T-helper 17 cell (primary cell): ENCODE measurements at regions not wholly inside any gene's neighbourhood (a gene's known extent, or its start where the extent isn't known, plus 50 kb on each side); places are given as distances from the start of the nearest gene placed in this dataset.

ENCODE experiments used
- ATAC-seq: fragments of 150-1000 bp; cut with Tn5 transposase; 2 replicates; pipeline ENCODE4 v1.10.0; 2021; ENCODE audit warnings: mild to moderate bottlenecking, moderate library complexity
- DNase-seq, 3 donors: peaks; one replicate each; pipeline versions ENCODE4 v3.0.0 to v3.0.0-alpha.2; 2020 to 2021
- H3K9me3 ChIP-seq: one replicate; pipeline ENCODE4 v1.7.0; 2013; ENCODE audit warnings: low read length, mild to moderate bottlenecking; ENCODE audit not compliant: control insufficient read depth, poor library complexity, severe bottlenecking
- H3K27ac Mint-ChIP-seq: one replicate; pipeline ENCODE4 v1.8.0; 2022; ENCODE audit warnings: mild to moderate bottlenecking, moderate library complexity, mixed read lengths
- H3K27me3 Mint-ChIP-seq: one replicate; pipeline ENCODE4 v1.8.0; 2022; ENCODE audit warnings: mixed read lengths
- H3K36me3 Mint-ChIP-seq: one replicate; pipeline ENCODE4 v1.8.0; 2022; ENCODE audit warnings: low read depth, mixed read lengths
- H3K4me1 Mint-ChIP-seq: one replicate; pipeline ENCODE4 v1.8.0; 2022; ENCODE audit warnings: mild to moderate bottlenecking, mixed read lengths
- H3K4me3 Mint-ChIP-seq: one replicate; pipeline ENCODE4 v1.8.0; 2022; ENCODE audit warnings: mild to moderate bottlenecking, moderate library complexity, mixed read lengths

DNA sequence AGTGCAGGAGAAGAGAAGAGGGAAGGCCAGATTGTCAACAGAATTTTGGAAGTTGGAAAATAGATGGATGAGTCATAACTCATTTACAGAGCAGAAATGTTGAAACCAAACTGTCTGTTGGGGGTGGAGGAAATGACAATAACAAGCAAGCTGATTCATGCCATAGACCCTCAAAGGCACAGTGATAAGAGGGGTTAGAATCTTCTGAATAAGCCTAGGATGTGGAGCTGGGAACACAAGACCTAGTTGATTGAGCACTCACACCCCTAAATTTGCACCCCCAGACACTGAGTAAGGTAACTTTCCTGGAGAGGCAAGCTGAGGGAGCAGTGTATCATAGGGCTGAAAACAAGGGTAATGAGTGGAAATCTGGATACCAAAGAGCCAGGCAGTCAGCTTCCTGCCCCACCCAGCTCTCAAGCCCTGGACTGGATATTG is 141.4 kb downstream of the SCG2 start:
- Mint-ChIP-seq H3K4me1 (no peaks in the 10 kb centered on the region), H3K36me3 (no peaks in the 10 kb centered on the region), H3K27ac (no peak overlapping the region), H3K27me3 (no peaks in the 10 kb centered on the region), H3K4me3 (no peak overlapping the region)
- no peaks in the 10 kb centered on the region for H3K9me3 ChIP-seq
- DNase-seq: no peak
- ATAC-seq: no peak

DNA sequence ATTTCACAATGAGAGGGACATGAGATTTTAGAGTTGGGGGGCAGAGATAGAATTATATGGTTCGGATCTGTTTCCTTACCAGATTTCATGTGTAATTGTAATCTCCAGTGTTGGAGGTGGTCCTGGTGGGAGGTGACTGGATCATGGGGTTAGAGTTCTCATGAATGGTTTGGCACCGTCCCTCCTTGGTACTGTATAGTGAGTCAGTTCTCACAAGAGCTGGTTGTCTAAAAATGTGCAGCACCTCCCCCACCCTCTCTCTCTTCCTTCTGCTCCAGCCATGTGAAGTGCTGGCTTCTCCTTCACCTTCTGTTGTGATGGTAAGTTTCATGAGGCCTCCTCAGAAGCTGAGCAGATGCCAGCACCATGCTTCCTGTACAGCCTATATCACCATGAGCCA is 138.1 kb downstream of the SCG2 start:
- Mint-ChIP-seq H3K4me3 (no peak overlapping the region), H3K27me3 (no peaks in the 10 kb centered on the region), H3K4me1 (no peaks in the 10 kb centered on the region), H3K27ac (no peak overlapping the region), H3K36me3 (no peaks in the 10 kb centered on the region)
- ATAC-seq (no peak), DNase-seq (no peak)
- H3K9me3 ChIP-seq: no peaks in the 10 kb centered on the region

GRCh38 chr2:223465793-223466192 is 136.4 kb downstream of the SCG2 start:
- Mint-ChIP-seq H3K36me3 (no peaks in the 10 kb centered on the region), H3K4me1 (no peaks in the 10 kb centered on the region), H3K27ac (no peak overlapping the region), H3K4me3 (no peak overlapping the region), H3K27me3 (no peaks in the 10 kb centered on the region)
- no peak for DNase-seq
- no peaks in the 10 kb centered on the region for H3K9me3 ChIP-seq
- no peak for ATAC-seq

- Mint-ChIP-seq H3K4me3 (no peak overlapping the region), H3K27ac (no peak overlapping the region), H3K36me3 (no peaks in the 10 kb centered on the region), H3K4me1 (no peaks in the 10 kb centered on the region), H3K27me3 (no peaks in the 10 kb centered on the region)
- no peaks in the 10 kb centered on the region for H3K9me3 ChIP-seq
- DNase-seq (no peak), ATAC-seq (no peak)
Measured at GRCh38 chr2:223467196-223467595, 135.0 kb downstream of the SCG2 start.

DNA sequence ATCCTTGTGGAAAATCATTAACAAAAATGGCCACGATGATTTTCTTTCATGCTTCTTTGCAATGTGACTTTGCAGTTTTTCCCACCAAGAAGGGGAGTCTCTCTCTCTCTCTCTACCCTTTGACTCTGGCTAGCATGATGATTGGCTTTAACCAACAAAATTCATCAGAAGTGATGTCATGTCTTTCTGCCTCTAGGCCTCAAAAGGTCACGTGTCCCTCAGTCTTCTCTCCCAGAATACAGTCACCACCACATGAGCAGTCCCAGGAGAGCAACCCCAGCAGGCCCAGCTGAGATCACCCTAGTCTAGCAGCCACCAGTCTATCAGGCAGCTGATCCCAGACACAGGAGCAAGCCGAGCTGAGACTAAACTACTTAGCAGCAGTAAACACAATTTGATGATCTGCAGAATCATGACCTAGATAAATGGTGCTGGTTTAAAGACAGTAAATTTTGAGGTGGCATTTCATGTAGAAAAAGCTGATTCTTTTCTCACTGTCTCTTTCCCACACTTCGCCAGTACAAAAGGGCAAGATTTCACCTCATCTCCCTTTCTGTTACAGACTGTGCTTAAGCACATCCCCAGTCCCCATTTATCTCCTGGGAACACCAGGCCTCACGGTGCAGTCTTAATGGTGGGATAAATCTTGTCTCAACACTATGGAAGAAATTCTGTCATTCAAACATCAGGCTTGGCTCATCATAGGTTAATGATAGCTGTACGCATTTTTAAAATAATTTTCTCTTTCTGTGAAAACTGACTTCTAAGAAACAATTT is 132.7 kb downstream of the SCG2 start:
- H3K9me3 ChIP-seq: no peaks in the 10 kb centered on the region
- ATAC-seq (no peak), DNase-seq (no peak)
- Mint-ChIP-seq H3K4me1 (no peaks in the 10 kb centered on the region), H3K36me3 (no peaks in the 10 kb centered on the region), H3K27me3 (no peaks in the 10 kb centered on the region), H3K4me3 (no peak overlapping the region), H3K27ac (no peak overlapping the region)

DNA sequence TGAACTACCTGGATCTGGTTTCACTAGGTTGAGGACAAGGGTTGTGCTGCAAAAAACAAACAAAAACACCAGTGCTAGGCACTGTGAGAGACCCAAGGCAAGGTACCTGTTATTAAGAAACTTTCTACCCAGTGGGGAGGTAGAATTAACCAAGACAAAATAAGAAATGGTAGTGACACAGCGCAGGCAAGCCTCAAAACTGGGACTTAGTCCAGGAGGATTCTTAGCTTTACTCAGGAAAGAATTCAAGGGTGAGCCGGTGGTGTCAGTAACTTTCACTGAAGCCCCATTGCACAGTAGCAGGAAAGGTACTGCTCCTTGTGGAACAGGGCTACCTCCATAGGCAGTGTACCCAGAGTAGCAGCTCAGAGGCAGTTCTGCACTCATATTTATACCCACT is 131.6 kb downstream of the SCG2 start:
- H3K4me1 Mint-ChIP-seq: no peaks in the 10 kb centered on the region
- no peaks in the 10 kb centered on the region for H3K9me3 ChIP-seq
- no peaks in the 10 kb centered on the region for H3K27me3 Mint-ChIP-seq
- ATAC-seq (no peak), DNase-seq (no peak)
- H3K27ac Mint-ChIP-seq: no peak overlapping the region
- H3K4me3 Mint-ChIP-seq: no peak overlapping the region
- no peaks in the 10 kb centered on the region for H3K36me3 Mint-ChIP-seq

- Mint-ChIP-seq H3K4me3 (no peak overlapping the region), H3K27me3 (no peaks in the 10 kb centered on the region), H3K36me3 (no peaks in the 10 kb centered on the region), H3K27ac (no peak overlapping the region), H3K4me1 (no peaks in the 10 kb centered on the region)
- DNase-seq (no peak), ATAC-seq (no peak)
- H3K9me3 ChIP-seq: no peaks in the 10 kb centered on the region
Measured at GRCh38 chr2:223472771-223473170, 129.4 kb downstream of the SCG2 start.

DNA sequence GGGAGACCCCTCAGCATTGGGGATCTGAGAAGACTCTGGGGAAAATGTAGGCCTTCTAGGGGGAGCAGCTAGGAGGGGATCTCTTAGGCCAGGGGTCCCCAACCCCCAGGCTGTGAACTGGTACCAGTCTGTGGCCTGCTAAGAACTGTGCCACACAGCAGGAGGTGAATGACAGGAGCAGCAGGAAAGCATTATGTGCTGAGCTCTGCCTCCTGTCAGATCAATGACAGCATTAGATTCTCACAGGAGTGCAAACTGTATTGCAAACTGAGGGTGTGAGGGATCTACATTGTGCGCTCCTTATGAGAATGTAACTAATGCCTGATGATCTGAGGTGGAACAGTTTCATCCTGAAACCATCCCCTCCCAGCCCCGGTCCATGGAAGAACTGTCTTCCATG is 127.3 kb downstream of the SCG2 start:
- Mint-ChIP-seq H3K36me3 (no peaks in the 10 kb centered on the region), H3K4me1 (no peaks in the 10 kb centered on the region), H3K27me3 (no peaks in the 10 kb centered on the region), H3K4me3 (no peak overlapping the region), H3K27ac (no peak overlapping the region)
- ATAC-seq (no peak), DNase-seq (no peak)
- no peaks in the 10 kb centered on the region for H3K9me3 ChIP-seq

DNA sequence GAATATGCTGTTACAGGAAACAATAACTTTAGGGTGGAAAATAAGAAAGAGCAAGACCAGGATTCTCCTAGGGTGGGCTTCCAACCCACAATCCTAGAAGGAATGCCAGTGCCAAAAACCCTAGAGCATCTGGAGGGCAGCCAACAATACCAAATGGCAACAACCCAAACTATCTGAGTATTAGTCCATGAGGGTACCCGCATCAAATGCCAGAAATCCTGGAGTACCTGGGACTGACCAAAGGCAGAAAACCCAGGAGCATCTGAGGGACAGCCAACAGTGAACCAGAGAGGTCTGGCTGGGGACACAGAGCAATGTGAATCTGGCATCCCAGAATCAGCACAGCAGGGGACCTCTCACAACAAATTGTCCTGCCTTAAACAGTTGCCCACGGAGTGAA is 126.3 kb downstream of the SCG2 start:
- Mint-ChIP-seq H3K4me1 (no peaks in the 10 kb centered on the region), H3K27me3 (no peaks in the 10 kb centered on the region), H3K36me3 (no peaks in the 10 kb centered on the region), H3K4me3 (no peak overlapping the region), H3K27ac (no peak overlapping the region)
- ATAC-seq: no peak
- no peak for DNase-seq
- H3K9me3 ChIP-seq: no peaks in the 10 kb centered on the region

DNA sequence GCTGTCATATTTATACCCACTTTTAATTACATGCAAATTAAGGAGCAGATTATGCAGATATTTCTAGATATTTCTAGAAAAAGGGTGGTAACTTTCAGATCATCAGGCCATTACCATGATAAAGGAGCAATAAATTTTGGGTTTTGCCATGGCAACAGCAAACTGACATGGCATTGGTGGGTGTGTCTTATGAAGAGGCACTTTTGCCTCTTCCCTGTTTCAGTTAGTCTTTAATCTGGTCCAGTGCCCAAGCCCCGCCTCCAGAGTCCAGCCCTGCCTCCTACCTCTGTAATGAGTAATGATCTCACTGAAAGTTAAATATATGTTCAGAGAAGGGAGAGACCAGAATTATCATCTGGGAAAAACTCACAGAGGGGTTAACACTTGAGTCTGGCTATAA is 124.8 kb downstream of the SCG2 start:
- Mint-ChIP-seq H3K4me3 (no peak overlapping the region), H3K27ac (no peak overlapping the region), H3K36me3 (no peaks in the 10 kb centered on the region), H3K27me3 (no peaks in the 10 kb centered on the region), H3K4me1 (no peaks in the 10 kb centered on the region)
- peaks cover 2% of the 10 kb centered on the region for H3K9me3 ChIP-seq
- no peak for ATAC-seq
- DNase-seq: no peak

GRCh38 chr2:223481486-223481885 is 120.7 kb downstream of the SCG2 start:
- no peaks in the 10 kb centered on the region for H3K27me3 Mint-ChIP-seq
- no peaks in the 10 kb centered on the region for H3K36me3 Mint-ChIP-seq
- H3K27ac Mint-ChIP-seq: no peak overlapping the region
- no peak for ATAC-seq
- no peak overlapping the region for H3K4me3 Mint-ChIP-seq
- peaks cover 2% of the 10 kb centered on the region for H3K9me3 ChIP-seq
- no peak for DNase-seq
- no peaks in the 10 kb centered on the region for H3K4me1 Mint-ChIP-seq

DNA sequence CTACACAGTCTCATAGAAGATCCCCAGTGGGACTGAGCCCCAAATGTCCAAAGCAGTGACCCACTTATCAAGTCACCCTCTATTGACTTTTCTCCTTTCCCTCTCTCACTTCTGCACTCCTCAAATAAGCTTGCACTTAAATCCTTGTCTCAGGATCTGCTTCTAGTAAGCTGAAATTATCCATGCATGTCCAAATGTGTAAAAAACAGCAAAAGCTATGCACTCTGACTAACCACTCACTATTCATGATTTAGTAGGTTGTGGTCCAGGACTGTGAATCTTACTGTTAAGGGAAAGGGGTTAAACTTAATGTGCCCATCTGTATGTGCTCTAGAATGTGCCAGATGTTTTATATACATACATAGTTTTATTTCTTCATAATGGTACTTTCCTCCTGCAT is 115.4 kb downstream of the SCG2 start:
- Mint-ChIP-seq H3K4me3 (no peak overlapping the region), H3K27ac (no peak overlapping the region), H3K27me3 (no peaks in the 10 kb centered on the region), H3K36me3 (no peaks in the 10 kb centered on the region), H3K4me1 (no peaks in the 10 kb centered on the region)
- H3K9me3 ChIP-seq: peaks cover under 1% of the 10 kb centered on the region
- ATAC-seq: no peak
- DNase-seq: no peak

DNA sequence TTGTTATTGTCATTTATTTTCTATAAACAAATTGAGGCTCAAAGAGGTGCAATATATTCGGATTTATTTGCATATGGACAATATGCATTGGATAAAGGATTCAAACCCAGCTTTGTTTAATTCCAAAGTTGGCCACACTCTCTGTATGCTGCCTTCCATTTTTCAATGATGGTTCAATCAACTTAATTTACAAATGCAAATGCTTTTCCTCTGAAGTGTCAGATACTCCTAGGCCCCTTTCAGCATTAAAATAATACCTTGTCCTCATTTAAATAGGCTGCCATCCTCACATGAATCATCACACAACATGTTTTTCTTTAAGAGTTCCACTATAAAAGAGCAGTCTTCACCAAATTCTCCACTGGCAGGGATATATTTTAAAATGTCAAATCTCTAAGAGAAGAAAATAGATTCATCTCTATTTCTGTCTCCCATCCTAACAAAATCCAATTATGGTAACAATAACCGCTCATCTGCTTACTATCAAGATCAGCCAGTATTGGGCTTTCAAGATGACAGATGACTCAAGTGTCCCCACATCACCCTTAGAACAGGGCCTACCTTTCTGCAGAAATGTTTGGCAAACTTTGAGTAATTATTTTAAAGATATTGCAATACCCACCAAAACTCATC is 114.8 kb downstream of the SCG2 start:
- no peak for DNase-seq
- H3K36me3 Mint-ChIP-seq: no peaks in the 10 kb centered on the region
- no peak for ATAC-seq
- no peak overlapping the region for H3K27ac Mint-ChIP-seq
- H3K9me3 ChIP-seq: no peaks in the 10 kb centered on the region
- H3K4me1 Mint-ChIP-seq: no peaks in the 10 kb centered on the region
- no peak overlapping the region for H3K4me3 Mint-ChIP-seq
- no peaks in the 10 kb centered on the region for H3K27me3 Mint-ChIP-seq

DNA sequence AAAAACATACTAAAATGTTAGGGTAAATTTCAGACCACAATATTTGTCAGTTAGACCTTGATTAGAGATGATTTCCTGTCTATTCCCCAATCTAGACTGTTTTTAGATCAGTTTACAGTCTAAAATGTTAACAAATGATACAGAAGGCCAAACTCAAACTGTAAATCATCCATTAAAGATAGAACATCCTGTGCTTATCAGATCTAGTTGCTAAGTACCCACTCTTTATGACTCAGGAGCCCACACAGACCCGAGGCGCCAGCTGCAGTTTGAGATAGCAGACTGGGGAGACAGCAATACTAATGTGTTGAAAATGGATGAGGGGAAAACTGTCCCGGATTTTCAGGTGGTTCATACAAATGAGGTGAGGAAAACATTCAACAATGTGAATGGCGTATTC is 113.3 kb downstream of the SCG2 start:
- ATAC-seq: no peak
- no peaks in the 10 kb centered on the region for H3K4me1 Mint-ChIP-seq
- H3K27me3 Mint-ChIP-seq: no peaks in the 10 kb centered on the region
- H3K9me3 ChIP-seq: no peaks in the 10 kb centered on the region
- no peak overlapping the region for H3K27ac Mint-ChIP-seq
- no peak overlapping the region for H3K4me3 Mint-ChIP-seq
- no peaks in the 10 kb centered on the region for H3K36me3 Mint-ChIP-seq
- no peak for DNase-seq
